ENCODE measurements at regions not wholly inside any gene's neighbourhood (a gene's known extent, or its start where the extent isn't known, plus 50 kb on each side); places are given as distances from the start of the nearest gene placed in this dataset.

- DNase-seq, result no peak
Observed at GRCh38 chr10:85250304-85250703, 921.9 kb downstream of the CCSER2 start.

DNA sequence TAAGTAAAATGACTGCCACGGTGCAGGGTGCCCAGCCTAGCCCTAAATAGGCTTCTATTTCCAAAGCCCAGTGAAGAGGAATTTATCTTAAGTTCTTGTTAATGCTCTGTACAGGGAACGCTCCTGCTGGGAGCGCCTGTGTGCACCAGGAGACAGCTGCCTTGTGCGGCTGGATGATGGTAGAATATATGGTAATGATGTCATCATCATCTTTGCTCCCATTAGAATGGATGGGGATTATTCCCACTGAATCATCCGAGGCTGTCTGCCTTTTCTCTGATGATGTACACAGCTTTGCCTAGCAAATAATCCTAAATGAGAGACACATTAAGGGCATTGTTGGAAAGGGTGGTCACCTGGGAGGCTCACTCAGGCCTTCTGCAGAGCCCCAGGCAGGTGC, 928.1 kb downstream of the CCSER2 start:
- no peak for DNase-seq

DNA sequence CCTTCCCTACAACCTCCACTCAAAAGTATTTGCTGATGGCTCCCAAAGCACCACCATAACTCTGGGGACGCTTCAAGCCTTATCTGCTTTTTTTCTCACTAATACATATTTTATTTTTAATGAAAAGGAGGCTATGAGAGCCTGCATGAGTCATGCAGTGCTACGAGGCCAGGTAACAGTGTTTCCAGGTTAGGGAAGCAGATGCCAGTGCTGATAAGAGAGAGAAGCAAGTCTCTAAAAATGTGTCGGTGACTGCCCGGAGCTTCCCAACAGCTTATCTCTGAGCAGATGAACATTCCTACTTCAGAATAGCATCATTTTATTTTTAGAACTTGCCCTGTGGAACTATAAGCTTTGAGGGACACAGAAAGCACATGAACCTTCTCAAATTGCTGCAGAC, 931.5 kb downstream of the CCSER2 start:
- no peak for DNase-seq

- no peak for DNase-seq
Observed at GRCh38 chr10:85262992-85263391, 934.6 kb downstream of the CCSER2 start.

DNA sequence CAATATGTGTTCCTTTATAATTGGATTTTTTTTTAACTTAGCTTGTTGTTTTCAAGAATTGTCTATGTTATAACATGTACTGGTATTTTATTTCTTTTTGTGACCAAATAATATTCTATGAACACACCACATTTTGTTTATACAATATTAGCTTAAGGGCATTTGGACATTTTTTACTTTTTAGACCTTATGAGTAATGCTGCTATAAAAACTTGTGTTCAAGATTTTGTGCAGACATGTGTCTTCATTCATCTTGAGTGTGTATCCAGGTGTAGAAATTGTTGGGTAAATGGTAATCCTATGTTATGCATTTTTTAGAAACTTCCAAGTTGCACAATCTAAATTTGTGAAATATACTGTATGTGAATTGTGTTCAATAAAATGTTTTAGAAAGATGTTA, 936.7 kb downstream of the CCSER2 start:
- no peak for DNase-seq

DNA sequence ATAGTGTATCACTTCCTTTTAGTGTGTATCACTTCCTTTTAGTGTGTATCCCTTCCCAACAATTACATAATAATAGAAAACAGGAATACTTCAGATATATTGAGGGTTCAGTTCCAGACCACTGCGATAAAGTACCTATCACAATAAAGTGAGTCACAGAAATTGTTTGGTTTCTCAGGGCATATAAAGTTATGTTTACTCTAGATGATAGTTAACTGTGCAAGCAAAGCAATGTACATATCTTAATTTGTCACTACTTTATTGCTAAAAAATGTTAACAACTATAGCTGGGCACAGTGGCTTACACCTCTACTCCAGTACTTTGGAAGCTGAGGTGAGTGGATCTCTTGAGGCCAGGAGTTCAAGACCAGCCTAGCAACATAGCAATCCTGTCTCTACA, 938.4 kb downstream of the CCSER2 start:
- no peak for DNase-seq

DNA sequence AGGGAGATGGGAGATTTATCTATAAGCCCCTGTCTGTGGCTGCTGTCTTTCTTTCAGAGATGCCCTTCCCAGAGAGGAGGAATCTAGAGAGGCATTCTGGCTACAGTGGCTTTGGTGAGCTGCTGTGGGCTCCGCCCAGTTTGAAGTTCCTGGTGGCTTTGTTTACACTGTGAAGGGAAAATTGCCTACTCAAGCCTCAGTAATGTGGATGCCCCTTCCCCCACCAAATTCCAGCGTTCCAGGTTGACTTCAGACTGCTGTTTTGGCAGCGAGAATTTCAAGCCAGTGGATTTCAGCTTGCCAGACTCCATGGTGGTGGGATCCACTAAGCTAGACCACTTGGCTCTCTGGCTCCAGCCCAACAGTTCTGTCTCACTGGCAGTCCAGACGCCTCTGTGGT, 951.6 kb downstream of the CCSER2 start:
- DNase-seq, result no peak

DNA sequence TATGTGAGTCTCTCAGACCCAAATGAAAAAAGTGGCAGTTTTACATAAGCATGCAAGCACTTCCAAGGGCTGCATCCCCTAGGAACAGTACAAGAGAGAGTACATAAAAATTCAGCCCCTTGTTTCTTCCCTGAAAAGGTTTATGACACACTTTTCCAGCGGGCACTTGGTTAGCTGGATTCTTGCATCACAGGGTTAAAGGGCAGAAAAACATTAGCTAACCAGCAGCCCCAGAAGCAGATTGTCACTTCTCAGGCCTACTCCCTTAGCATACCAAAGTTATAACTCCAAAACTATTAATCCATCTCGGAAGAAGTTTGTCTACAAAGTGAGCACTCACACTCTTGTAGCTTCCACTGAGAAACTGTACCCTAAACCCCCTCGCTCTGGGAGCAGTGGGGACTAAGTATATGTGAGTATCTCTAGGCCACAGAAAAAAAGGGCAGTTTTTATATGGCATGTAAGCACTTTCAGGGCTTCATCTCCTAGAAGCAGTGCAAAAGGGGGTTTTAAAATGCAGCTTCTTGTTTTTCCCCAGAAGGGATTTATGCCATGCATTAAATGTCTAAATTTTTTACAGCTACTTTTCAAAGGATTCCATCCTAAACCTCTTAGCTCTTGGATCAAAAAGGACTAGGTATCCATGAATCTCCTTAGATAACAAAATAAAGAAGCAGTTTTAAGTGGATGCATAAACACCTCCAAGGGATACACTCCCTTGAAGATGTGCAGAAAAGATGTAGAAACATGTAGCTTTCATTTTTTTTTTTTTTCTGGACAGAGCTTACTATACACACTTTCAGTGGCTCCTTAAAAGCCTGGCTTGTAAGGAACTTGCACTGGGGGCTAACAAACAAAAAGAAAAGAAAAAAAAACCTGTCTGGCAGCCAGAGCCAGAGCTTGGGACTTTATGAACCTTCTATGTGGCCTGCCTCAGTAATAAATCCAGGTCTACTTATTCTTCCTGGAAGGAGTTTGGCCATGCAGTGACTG, 956.7 kb downstream of the CCSER2 start:
- no peak for DNase-seq

DNA sequence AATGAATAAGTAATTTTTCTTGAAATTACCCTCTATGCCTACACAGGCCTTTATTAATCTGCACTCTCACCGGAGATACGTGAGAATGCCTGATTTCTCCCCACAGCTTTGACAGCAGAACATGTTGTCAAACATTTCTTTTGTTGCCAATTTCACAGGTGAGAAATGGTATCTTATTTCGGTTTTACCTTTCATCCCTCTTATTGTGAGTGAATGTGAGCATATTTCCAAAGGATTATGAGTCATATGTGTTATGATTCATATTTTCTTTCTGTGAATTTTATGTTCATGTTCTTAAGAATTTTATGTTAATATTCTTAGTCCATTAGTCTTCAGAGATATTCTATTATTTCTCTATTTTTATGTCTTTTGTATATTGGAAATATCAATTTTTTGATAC, 965.1 kb downstream of the CCSER2 start:
- no peak for DNase-seq

GRCh38 chr10:85311613-85312337, 983.4 kb downstream of the CCSER2 start:
- no peak for DNase-seq

GRCh38 chr10:85315657-85316056, 987.3 kb downstream of the CCSER2 start:
- no peak for DNase-seq

DNA sequence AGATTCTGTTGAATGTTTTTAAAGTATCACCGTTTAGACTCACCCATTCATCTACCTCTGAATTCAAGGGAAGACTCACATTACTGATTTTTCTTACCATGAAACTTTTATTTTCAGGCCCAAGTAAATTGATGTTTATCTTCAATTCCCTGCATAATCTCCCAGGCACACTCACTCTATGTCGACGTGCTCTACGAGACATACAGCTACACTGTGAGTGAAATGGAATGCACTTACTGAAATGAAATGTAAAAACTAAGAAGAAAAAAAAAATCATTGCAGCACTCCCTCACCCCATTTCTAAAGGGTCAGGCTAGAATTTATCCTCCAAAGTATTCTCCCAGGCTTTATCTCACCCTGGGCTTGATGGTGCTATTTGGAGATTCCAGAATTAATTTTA, 987.9 kb downstream of the CCSER2 start:
- no peak for DNase-seq

GRCh38 chr10:85317827-85318226, 989.4 kb downstream of the CCSER2 start:
- no peak for DNase-seq

DNA sequence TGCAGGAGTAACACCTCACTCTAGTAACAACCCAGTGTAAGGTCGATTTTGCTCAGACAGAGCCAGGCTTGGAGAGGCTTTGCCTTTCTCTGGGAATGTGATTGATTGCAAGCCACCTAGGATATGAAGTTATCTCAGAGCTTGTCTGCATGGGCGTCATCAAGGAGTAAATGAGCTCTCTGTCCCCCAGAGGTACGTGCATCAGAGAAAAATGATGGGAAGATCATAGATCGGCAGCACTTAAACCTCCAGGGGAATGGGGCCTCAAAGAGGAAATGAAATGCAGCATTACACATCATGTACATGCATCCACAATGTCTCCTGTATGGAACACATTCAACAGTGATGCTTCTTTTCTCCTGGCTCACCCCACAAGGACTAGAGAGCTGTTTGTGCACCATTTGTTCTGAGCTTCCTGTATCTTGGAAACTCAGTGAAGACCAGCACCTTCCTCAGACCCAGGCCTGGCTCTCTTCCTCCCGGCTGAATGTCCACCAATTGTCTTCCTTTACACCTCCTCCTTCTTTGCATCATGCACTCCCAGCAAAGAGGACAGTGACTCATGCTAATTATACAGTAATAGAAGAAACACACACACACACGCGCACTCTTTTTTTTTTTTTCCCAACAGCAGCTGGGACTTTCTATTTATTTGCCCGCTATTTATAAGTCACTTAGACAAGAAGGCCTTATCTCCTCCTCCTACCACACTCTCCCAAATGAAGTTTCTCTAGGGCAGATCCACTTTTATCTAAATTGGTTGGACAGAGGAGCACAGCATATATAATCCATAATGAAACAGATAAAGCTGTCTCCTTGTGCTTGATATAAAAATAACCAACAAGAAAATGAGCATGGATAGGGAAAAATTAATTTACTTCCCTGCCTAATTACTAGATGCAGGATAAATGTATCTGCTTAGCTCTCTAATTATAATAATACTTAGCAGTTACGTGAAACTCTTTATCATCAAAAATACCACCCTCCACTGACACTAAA, 990.7 kb downstream of the CCSER2 start:
- no peak for DNase-seq

DNA sequence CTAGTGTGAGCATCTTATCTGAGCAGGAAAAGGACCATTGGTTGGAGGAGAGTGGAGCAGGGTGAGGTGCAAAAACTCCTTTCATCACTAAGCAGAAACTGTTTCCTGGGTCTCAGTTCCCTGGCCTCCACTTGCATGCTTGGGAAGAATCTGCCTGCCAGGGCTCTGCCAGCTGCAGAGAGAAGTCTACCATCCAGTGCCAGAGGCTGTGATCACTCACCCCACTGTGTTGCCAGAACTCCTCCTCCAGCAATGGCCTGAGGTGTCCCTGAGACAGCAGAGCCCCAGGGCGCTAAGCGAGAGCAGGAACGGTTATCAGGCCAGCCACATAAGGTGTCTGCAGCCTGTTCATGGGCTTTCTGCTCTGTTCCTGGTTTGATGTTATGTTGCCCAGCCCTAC, 991.4 kb downstream of the CCSER2 start:
- DNase-seq, result no peak

DNA sequence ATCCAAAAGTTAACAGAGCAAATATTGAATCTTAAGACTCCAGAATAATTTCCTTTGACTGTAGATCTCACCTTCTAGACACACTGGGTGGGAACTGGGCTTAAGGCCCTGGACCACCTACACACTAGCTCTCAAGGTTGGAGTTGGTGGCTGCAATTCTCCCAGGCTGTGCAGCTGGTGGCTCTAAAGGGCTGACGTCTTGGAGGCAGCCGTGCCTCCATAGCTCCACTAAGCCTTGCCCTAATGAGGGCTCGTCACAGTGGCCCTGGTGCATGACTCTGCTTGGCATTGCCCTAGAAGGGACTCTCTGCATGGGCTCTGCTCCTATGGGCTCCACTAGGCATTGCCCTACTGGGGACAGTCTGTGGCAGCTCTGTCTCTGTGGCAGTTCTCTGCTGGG, 1005.2 kb downstream of the CCSER2 start:
- no peak for DNase-seq

DNA sequence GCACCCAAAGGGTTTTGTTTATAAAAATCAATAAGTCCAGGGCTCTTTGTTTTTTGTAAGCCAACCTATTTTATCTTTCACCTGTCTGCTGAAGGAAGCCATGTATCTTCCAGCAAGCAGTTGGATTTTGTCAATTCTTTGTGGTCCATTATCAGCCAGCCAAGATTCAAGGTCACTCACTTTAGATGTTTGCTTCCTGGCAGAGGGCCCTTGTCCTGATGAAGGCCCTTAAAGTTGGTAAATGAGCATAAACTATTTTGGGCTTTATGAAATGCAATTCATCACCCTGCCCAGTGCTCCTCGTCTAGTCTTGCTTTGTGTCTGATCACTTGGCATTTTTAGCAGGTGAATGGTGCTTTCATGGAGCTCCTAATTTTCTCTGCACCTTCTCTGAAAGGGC, 1004.2 kb downstream of the GRID1 start:
- DNase-seq, result no peak

DNA sequence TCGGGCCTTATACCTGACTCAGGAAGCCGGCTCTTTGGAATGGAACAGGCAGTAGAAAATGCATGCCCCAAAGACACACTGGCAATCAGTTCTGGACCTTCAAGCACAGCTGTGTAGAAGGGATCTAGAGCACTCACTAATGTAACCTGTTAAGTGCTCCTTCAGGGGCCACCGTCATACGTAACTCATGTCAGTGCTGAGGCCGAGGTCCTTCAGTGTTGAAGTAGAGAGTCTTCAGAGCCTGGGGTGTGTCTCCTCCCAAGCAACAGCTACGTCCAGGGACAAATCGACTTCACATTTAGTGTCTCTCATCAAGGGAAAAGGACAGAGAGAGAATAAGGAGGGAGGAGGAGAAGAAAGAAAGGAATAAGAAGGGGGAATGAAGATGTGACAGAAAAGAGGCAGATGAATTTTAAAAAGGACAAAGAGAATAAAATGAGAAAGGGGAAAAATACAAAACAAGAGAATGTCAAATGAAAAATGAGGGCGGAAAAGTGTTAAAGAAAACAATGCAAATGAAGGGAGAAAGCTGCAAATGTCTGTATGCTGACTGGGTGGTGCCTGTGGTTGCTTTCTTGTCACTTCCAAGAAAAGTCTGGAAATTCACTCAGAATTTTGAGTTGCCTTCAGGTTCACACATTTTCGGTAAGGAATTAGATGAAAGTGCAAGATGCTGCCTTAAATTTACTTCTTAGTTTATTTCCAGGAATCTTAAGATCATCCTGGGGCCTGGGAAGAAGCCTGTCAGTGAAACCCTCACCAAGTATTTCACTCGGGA, 989.4 kb downstream of the GRID1 start:
- no peak for DNase-seq

- no peak for DNase-seq
Observed at GRCh38 chr10:85379338-85379737, 987.3 kb downstream of the GRID1 start.

DNA sequence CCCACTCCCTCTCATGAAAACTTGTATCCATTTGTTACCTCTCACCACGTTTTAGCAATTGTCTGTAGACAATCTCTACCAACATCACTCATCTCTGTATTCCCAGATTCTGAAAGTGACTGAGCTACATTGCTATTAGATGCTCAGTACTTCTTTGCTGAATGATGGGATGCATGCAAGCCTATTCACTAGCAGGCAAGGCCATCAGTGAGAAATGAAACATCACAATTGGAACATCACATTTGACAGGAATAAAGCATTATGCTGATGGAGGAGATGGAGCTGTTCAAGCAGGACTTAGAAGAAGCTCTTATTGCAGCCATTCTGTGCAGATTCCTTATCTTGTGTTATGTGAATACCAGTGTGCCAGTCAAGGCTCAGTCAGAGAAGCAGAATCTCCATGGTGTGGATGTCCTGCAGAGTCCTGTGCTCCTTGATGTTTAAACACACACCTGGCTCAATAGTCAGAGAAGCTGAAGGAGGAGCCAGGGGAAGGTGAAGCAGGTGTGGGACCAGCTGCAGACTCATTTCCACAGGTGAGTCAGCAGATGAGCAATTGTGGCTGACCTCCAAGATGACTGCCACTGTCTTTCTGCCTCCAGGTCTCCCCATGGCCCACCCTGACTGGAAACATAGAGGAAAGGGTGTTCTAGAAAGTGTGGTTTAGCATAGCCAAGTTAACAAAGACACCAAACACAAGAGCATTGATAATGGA, 965.5 kb downstream of the GRID1 start:
- DNase-seq, result no peak

DNA sequence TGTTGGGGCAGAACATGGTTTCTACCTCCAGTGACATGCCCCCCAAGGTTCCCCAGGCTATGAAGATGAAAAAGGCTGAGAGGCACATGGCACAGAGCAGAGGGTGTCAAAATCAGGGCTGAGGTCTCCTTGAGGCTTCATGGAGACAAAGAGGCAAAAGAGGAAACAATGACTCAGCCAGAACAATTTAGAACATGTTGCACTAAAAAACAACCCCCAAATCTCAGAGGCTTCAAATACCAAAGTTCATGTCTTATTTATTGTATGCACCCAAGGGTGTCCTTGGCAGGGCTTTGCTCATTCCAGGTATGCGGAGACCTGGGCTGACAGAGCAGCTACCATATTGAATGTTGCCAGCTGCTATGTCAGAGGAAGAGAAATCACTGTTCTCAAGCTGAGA, 964.1 kb downstream of the GRID1 start:
- no peak for DNase-seq
